ENCODE measurements at regions not wholly inside any gene's neighbourhood (a gene's known extent, or its start where the extent isn't known, plus 50 kb on each side); places are given as distances from the start of the nearest gene placed in this dataset.

DNA sequence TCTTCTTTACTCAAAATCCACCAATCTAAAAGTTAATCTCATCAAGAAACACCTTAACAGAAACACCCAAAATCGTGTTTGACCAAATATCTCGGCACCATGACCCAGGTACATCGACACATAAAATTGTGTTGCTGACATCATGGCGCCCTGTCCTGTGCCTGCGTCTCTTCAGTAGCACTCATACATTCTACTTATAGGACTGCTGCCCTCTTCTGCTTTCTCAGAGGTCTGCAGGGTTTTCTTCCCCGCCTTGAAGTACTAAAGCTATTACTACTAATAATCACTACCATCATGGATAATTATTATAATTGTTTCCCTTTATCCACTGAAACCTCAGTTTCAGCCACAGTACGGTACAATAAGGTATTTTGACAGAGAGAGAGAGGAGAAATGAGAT, 1403.1 kb upstream of the TENM3 start:
- ATAC-seq, result no peak
- TF ChIP-seq, protein P1, sequence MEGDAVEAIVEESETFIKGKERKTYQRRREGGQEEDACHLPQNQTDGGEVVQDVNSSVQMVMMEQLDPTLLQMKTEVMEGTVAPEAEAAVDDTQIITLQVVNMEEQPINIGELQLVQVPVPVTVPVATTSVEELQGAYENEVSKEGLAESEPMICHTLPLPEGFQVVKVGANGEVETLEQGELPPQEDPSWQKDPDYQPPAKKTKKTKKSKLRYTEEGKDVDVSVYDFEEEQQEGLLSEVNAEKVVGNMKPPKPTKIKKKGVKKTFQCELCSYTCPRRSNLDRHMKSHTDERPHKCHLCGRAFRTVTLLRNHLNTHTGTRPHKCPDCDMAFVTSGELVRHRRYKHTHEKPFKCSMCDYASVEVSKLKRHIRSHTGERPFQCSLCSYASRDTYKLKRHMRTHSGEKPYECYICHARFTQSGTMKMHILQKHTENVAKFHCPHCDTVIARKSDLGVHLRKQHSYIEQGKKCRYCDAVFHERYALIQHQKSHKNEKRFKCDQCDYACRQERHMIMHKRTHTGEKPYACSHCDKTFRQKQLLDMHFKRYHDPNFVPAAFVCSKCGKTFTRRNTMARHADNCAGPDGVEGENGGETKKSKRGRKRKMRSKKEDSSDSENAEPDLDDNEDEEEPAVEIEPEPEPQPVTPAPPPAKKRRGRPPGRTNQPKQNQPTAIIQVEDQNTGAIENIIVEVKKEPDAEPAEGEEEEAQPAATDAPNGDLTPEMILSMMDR (IDR thresholded peaks at IDR 0.05), result no peak

DNA sequence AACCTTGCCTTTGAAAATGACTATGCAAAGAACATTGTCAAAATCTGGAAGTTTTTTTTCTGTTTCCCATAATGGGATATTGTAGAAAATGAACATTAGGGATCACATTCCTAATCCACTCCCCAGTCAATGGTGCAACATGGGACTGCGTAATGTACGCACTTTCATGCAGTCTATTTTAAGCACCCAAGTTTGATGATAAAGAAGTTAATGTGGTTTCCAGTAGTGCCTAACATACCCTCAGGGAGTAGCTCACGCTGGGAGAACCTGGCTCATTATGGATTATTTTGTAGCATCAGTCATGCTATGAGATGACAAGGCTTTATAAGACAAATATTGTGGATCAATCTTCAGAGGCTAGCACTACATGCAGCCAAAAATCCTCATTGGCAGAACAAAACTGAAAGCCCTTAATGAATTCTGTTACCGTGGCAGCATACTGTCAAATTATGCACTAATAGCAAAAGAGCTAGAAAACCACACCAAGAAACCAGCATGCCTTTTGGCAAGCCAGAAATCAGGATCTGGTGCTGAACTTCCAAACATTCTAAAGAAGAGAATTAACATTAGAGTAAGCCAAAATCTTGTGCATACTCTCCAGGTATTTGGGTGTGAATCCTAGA, 1392.8 kb upstream of the TENM3 start:
- ATAC-seq, result no peak

More for the DNA sequence above, 1403.1 kb upstream of the TENM3 start:
- H3K4me1 ChIP-seq, result no peaks in the 10 kb centered on the region
- no peaks in the 10 kb centered on the region for H3K9me3 ChIP-seq
- no peaks in the 10 kb centered on the region for H3K36me3 ChIP-seq
- H3K4me3 ChIP-seq, result no peak overlapping the region
- no peaks in the 10 kb centered on the region for H3K27me3 ChIP-seq
- no peak overlapping the region for H3K27ac ChIP-seq
- intact Hi-C loops (cut with DNase I), result no loop called here
- no peak for DNase-seq

DNA sequence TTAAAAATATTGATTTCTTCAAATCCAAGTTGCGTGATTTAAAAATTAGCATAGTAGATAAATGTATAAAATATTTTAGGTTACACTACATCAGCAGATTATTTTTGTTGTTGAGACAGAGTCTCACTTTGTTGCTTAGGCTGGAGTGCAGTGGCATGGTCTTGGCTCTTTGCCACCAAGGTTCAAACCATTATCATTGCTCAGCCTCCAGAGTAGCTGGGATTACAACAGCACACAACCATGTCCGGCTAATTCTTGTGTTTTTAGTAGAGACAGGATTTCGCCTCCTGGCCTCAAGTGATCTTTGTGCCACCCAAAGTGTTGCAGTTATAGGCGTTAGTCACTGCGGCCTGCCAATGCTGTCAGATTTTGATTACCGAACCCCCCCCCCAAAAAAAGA, 1390.5 kb upstream of the TENM3 start:
- intact Hi-C loops (cut with DNase I), result no loop called here
- Histone ChIP-seq H3K9me3 (no peaks in the 10 kb centered on the region), H3K4me1 (no peaks in the 10 kb centered on the region), H3K36me3 (no peaks in the 10 kb centered on the region), H3K4me3 (no peak overlapping the region), H3K27me3 (no peaks in the 10 kb centered on the region), H3K27ac (no peak overlapping the region)
- DNase-seq (no peak), ATAC-seq (no peak)
- TF ChIP-seq, protein P1 (IDR thresholded peaks at IDR 0.05), result no peak

More for the DNA sequence above, 1392.8 kb upstream of the TENM3 start:
- Histone ChIP-seq H3K9me3 (no peaks in the 10 kb centered on the region), H3K4me3 (no peak overlapping the region), H3K4me1 (no peaks in the 10 kb centered on the region), H3K36me3 (no peaks in the 10 kb centered on the region), H3K27ac (no peak overlapping the region), H3K27me3 (no peaks in the 10 kb centered on the region)
- TF ChIP-seq, protein P1 (IDR thresholded peaks at IDR 0.05), result no peak
- no peak for DNase-seq
- intact Hi-C loops (cut with DNase I), result no loop called here

DNA sequence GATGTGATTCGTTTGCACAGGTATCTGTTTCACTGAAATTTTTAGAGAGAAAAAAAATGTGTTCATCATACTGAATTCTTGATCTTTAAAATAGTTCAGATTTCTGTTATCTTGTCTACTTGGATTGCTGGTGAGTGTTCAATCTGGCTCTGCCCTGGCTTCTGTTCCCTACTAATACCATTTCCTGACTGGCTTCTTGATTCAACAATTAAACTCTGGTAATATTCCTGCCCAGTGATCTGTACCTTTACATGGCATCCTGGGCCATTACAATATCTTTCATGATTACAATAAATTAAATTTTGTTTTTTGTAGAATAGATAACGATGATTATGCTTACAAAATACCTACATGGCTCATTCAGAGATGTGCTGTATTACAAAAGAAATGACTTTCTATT, 1388.0 kb upstream of the TENM3 start:
- intact Hi-C loops (cut with DNase I), result no loop called here
- Histone ChIP-seq H3K27me3 (no peaks in the 10 kb centered on the region), H3K27ac (no peak overlapping the region), H3K4me3 (no peak overlapping the region), H3K4me1 (no peaks in the 10 kb centered on the region), H3K36me3 (no peaks in the 10 kb centered on the region), H3K9me3 (no peaks in the 10 kb centered on the region)
- TF ChIP-seq, protein P1 (IDR thresholded peaks at IDR 0.05), result no peak
- DNase-seq (no peak), ATAC-seq (no peak)

DNA sequence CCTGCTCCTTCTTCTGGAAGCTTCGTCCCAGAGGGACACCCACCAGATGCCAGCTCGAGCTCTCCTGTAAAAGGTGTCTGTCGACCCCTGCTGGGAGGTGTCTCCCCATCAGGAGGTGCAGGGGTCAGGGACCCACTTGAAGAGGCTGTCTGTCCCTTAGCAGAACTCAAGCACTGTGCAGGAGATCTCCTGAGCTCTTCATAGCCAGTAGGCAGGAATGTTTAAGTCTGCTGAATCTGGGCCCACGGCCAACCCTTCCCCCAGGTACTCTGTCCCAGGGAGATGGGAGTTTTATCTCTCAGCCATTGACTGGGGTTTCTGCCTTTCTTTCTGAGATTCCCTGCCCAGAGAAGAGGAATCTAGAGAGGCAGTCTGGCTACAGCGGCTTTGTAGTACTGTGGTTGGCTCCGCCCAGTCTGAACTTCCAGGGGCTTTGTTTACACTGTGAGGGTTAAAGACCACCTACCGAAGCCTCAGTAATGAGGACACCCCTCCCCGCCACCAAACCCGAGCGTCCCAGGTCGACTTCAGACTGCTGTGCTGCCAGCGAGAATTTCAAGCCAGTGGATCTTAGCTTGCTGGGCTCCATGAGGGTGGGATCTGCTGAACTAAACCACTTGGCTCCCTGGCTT, 1383.0 kb upstream of the TENM3 start:
- Histone ChIP-seq H3K4me3 (no peak overlapping the region), H3K27me3 (no peaks in the 10 kb centered on the region), H3K27ac (no peak overlapping the region), H3K36me3 (no peaks in the 10 kb centered on the region), H3K9me3 (no peaks in the 10 kb centered on the region), H3K4me1 (no peaks in the 10 kb centered on the region)
- DNase-seq (no peak), ATAC-seq (no peak)
- intact Hi-C loops (cut with DNase I), result no loop called here
- TF ChIP-seq, protein P1 (IDR thresholded peaks at IDR 0.05), result no peak
